Nephron progenitor cell (in vitro differentiated cells): ENCODE measurements at regions not wholly inside any gene's neighbourhood (a gene's known extent, or its start where the extent isn't known, plus 50 kb on each side); places are given as distances from the start of the nearest gene placed in this dataset.

ENCODE experiments used
- DNase-seq: peaks from one replicate; pipeline ENCODE4 v3.0.0; 2021
- H3K27ac Mint-ChIP-seq: 2 replicates; pipeline ENCODE4 v1.8.0; 2021; ENCODE audit warnings: mild to moderate bottlenecking, moderate library complexity, mixed read lengths
- H3K27me3 Mint-ChIP-seq: 2 replicates; pipeline ENCODE4 v1.8.0; 2021; ENCODE audit warnings: mild to moderate bottlenecking, low read depth, mixed read lengths; ENCODE audit not compliant: poor library complexity
- H3K36me3 Mint-ChIP-seq: 2 replicates; pipeline ENCODE4 v1.8.0; 2021; ENCODE audit warnings: low read depth, mixed read lengths
- H3K4me1 Mint-ChIP-seq: 2 replicates; pipeline ENCODE4 v1.8.0; 2021; ENCODE audit warnings: mixed read lengths
- H3K4me3 Mint-ChIP-seq: 2 replicates; pipeline ENCODE4 v1.8.0; 2021; ENCODE audit warnings: mild to moderate bottlenecking, moderate library complexity, mixed read lengths
- H3K9me3 Mint-ChIP-seq: 2 replicates; pipeline ENCODE4 v1.8.0; 2021; ENCODE audit warnings: mild to moderate bottlenecking, moderate library complexity, mixed read lengths
- TF ChIP-seq, protein P1 (sequence below): fragments of 200-600 bp; sonication (generic); IDR thresholded peaks from 2 replicates; pipeline ENCODE4 v1.5.0; 2021; ENCODE audit warnings: antibody characterized with exemption

DNA sequence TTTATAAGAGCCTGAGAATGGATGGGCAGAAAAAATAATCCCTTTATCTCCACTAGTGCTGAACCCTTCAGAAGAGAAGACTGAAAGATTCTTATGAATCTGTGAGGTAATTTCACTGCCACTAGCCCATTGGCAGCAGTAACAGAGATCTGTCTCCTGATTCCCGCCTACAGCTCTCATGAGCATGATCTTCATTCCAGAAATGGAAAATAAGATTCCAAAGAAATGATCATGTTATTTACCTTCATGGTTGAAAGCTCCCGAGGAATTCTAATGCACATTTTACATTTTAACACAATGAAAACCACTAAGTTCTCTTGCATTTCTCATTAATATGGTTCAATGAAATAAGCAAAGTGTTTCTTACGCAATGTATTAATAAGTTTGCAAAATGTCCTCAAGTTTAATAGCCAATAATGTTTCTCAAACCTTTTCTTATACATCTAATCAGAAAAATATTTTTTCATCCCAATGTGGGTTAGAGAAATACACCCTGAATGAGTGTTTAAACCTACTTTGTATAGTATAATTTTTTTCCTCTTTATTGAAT, 905.6 kb downstream of the TMEM182 start:
- H3K27me3 Mint-ChIP-seq = peaks cover 4% of the 10 kb centered on the region
- no peaks in the 10 kb centered on the region for H3K4me1 Mint-ChIP-seq
- H3K36me3 Mint-ChIP-seq = no peaks in the 10 kb centered on the region
- DNase-seq = no peak
- no peak overlapping the region for H3K27ac Mint-ChIP-seq
- TF ChIP-seq, protein P1, sequence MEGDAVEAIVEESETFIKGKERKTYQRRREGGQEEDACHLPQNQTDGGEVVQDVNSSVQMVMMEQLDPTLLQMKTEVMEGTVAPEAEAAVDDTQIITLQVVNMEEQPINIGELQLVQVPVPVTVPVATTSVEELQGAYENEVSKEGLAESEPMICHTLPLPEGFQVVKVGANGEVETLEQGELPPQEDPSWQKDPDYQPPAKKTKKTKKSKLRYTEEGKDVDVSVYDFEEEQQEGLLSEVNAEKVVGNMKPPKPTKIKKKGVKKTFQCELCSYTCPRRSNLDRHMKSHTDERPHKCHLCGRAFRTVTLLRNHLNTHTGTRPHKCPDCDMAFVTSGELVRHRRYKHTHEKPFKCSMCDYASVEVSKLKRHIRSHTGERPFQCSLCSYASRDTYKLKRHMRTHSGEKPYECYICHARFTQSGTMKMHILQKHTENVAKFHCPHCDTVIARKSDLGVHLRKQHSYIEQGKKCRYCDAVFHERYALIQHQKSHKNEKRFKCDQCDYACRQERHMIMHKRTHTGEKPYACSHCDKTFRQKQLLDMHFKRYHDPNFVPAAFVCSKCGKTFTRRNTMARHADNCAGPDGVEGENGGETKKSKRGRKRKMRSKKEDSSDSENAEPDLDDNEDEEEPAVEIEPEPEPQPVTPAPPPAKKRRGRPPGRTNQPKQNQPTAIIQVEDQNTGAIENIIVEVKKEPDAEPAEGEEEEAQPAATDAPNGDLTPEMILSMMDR = no peak
- H3K9me3 Mint-ChIP-seq = no peaks in the 10 kb centered on the region
- no peak overlapping the region for H3K4me3 Mint-ChIP-seq

DNA sequence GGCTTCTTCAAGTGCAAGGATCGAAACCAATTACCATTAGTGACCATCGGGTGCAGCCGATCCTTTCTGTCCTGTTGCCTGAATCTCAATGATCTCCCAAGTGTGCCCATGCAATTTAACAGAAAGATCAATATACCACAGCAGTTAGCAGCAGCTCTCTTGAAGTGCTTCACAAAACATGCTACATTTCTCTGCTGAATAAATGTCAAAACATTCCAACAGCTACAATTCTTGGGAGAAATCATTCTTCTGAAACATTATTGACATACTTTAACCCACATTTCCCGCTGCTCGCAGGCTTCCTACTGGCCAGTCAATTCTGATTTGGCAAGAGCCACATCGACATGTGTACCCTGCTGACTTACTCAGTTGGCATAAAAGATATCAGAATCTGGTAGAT, 907.7 kb downstream of the TMEM182 start:
- no peak for DNase-seq
- no peaks in the 10 kb centered on the region for H3K4me1 Mint-ChIP-seq
- no peaks in the 10 kb centered on the region for H3K9me3 Mint-ChIP-seq
- no peak overlapping the region for H3K27ac Mint-ChIP-seq
- H3K27me3 Mint-ChIP-seq = no peaks in the 10 kb centered on the region
- no peaks in the 10 kb centered on the region for H3K36me3 Mint-ChIP-seq
- TF ChIP-seq, protein P1 = no peak
- H3K4me3 Mint-ChIP-seq = no peak overlapping the region
